ENCODE measurements at regions not wholly inside any gene's neighbourhood (a gene's known extent, or its start where the extent isn't known, plus 50 kb on each side); places are given as distances from the start of the nearest gene placed in this dataset.

DNA sequence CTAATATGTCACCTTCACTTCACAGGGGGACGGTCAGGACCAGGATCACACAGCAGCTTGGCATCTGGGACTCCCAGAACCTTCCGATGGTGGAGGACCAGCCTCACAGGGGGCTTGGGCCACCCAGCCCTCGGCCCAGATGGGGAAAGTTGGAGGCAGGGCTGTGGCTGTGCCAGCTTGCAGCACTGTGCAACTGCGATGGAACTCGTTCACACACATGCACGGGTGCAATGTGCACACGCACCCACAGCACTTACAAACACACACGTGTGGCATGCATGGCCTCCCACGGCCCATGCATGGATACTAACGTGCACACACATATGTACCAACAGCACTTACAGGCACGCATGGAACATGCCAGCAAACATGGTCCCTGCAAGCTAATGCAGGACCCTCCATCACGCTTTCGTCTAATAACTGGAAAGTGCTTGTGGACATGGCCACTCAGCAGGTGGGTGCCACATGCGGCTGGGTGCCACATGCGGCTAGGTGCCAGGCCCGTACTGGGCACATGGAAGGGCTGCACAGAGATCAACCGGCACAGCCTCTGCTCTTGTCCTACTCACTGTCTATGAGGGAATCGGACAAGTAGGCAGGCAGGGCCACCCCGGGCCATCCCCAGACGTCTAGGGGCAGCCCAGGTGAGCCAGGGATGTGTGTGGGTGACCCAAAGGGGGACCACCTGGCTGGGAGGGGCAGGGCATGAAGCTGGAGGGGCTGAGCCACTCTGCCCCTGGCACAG is 63.2 kb downstream of the ADRA2C start:
- H3K27ac ChIP-seq (ENCODE audit: low read depth, low read length): no peak overlapping the region
- peaks cover 9% of the 10 kb centered on the region for H3K27me3 ChIP-seq (ENCODE audit: control insufficient read depth, insufficient read depth, low read length)
- TF ChIP-seq, protein P1, sequence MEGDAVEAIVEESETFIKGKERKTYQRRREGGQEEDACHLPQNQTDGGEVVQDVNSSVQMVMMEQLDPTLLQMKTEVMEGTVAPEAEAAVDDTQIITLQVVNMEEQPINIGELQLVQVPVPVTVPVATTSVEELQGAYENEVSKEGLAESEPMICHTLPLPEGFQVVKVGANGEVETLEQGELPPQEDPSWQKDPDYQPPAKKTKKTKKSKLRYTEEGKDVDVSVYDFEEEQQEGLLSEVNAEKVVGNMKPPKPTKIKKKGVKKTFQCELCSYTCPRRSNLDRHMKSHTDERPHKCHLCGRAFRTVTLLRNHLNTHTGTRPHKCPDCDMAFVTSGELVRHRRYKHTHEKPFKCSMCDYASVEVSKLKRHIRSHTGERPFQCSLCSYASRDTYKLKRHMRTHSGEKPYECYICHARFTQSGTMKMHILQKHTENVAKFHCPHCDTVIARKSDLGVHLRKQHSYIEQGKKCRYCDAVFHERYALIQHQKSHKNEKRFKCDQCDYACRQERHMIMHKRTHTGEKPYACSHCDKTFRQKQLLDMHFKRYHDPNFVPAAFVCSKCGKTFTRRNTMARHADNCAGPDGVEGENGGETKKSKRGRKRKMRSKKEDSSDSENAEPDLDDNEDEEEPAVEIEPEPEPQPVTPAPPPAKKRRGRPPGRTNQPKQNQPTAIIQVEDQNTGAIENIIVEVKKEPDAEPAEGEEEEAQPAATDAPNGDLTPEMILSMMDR (IDR thresholded peaks at IDR 0.05; ENCODE audit: low read depth, low read length): no peak
- ChIA-PET CTCF (no interaction called here), POLR2A (no interaction called here)
- DNase-seq (ENCODE audit: low read depth, low spot score): no peak
- H3K9me3 ChIP-seq (ENCODE audit: control insufficient read depth, insufficient read depth, low read length): no peaks in the 10 kb centered on the region; the same call in 1 of the 2 replicates
- H3K4me3 ChIP-seq (ENCODE audit: low read depth, low read length): no peak overlapping the region

DNA sequence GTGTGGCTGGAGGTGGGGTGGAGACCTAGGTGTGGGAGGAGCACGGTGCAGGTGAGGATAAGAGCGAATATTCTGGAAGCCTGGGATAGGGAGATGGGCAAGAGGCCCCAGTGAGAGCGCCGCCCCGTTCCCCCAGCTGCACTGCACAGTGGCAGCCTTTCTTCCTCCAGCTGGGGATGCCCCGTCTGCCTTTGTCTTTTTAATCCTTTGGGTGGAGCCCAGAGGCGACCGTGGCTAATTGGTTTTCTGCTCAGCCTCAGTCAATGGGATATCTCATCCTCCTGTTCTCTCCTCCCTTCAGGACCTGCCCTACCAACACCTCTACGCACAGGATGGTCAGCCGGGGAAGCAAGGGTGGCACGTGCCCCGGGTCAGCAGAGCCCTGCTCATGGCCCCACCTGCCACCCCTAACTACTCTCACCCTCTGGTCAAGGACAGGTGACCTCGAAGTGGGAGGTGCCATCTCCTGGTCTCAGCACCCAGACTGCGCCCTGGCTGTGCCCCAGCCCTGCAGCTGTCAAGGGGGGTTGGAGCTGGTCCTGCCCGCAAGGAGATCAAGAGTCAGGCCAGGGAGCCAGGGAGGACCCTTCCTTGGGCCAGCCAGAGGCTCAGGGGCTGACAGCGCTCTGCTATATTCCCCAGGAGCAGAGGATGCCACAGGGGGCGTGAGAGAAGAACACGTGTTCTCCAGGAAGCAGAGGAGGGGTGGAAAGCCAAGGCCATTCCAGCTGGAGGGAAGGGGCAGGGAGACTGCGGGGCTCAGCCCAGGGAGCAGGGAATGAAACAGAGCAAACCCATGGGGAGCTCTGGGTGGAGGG is 64.0 kb downstream of the ADRA2C start:
- Histone ChIP-seq H3K4me3 (ENCODE audit: low read depth, low read length) (no peak overlapping the region), H3K9me3 (ENCODE audit: control insufficient read depth, insufficient read depth, low read length) (no peaks in the 10 kb centered on the region; the same call in 1 of the 2 replicates), H3K27ac (ENCODE audit: low read depth, low read length) (no peak overlapping the region), H3K27me3 (ENCODE audit: control insufficient read depth, insufficient read depth, low read length) (peaks cover 16% of the 10 kb centered on the region)
- TF ChIP-seq, protein P1 (IDR thresholded peaks at IDR 0.05; ENCODE audit: low read depth, low read length): no peak
- ChIA-PET POLR2A (no interaction called here), CTCF (no interaction called here)
- DNase-seq (ENCODE audit: low read depth, low spot score): no peak

DNA sequence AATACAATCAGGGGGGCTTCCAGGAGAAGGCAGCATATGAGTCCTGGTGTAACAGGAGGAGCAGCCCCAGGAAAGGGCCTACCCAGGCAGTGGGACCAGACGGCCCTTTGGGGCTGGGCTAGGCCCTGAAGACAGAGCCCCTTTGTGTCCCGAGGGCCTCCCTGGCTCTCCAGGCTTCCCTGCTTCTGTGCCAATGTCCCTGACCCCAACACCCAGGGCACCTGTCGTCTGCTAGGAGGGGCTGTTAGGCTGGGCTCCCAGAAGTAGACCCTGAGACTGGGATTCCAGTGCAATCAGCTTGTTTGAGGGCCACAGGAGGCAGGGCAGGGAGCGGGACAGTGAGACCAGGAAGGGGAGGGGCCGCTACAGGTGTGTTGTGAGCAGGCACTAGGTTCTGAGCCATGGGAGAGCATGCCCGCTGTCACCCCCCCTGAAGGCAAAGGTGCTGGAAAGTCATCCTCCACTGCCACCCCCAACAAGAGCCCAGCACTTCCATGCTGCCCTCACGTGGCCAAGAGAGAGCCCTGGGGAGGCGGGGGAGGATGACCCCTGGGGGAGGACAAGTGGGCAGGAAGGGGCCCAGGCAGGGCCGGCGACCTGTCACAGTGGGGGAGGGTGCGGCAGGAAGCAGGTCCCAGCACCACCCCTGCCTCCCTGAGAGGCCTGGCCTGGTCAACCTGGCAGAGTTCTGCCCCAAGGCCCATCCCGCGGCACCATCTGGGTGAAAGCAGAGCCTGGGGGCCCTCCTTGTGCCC is 64.8 kb downstream of the ADRA2C start:
- ChIA-PET POLR2A (no interaction called here), CTCF (no interaction called here)

DNA sequence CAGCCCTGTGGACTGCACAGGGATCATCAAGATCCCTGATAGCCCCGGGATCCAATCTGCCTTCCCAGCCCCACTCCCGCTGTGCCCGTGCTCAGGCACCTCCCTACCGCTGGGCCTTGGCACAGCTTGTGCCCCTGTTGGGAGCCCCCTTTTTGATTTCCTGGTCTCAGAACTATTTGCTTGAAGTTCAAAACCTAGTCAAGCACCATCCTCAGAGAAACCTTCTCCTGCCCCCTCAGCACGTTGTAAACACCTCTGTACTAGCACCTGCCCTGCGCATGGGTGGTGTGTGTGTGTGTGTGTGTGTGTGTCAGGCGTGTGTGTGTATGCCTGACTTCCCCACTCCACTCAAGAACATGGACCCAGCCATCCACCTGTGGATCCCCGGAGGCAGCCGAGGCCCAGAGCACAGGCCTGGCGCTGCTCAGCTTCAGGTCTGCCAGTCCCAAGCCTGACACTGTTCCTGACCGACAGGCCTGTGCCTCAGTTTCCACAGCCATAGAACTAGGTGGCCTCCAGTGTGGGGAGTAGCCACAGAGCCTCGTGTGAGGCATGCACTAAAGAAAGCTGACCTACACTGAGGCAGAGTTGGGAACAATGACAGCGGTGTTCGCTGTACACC is 65.5 kb downstream of the ADRA2C start:
- TF ChIP-seq, protein P1 (IDR thresholded peaks at IDR 0.05; ENCODE audit: low read depth, low read length): no peak
- peaks cover 2% of the 10 kb centered on the region; the same call in 1 of the 2 replicates for H3K9me3 ChIP-seq (ENCODE audit: control insufficient read depth, insufficient read depth, low read length)
- ChIA-PET CTCF (no interaction called here), POLR2A (no interaction called here)
- DNase-seq (ENCODE audit: low read depth, low spot score): no peak
- H3K27ac ChIP-seq (ENCODE audit: low read depth, low read length): no peak overlapping the region
- no peak overlapping the region for H3K4me3 ChIP-seq (ENCODE audit: low read depth, low read length)
- peaks cover 22% of the 10 kb centered on the region for H3K27me3 ChIP-seq (ENCODE audit: control insufficient read depth, insufficient read depth, low read length)

More for the DNA sequence above, 64.8 kb downstream of the ADRA2C start:
- no peak for DNase-seq (ENCODE audit: low read depth, low spot score)
- TF ChIP-seq, protein P1 (IDR thresholded peaks at IDR 0.05; ENCODE audit: low read depth, low read length): no peak
- Histone ChIP-seq H3K27me3 (ENCODE audit: control insufficient read depth, insufficient read depth, low read length) (peaks cover 22% of the 10 kb centered on the region), H3K27ac (ENCODE audit: low read depth, low read length) (no peak overlapping the region), H3K9me3 (ENCODE audit: control insufficient read depth, insufficient read depth, low read length) (no peaks in the 10 kb centered on the region), H3K4me3 (ENCODE audit: low read depth, low read length) (no peak overlapping the region)

All from AG04450 (cell line).